GM21737 (cell line): ENCODE measurements at regions not wholly inside any gene's neighbourhood (a gene's known extent, or its start where the extent isn't known, plus 50 kb on each side); places are given as distances from the start of the nearest gene placed in this dataset.
A peak's percentile ranks its signal among the peaks of the same experiment; 100 is the strongest.
"Not testable (repeated sequence)": the region's sequence is repeated elsewhere in the genome, so short reads cannot be mapped to it uniquely, and the experiment has no call there.

Experiments
- ATAC-seq: cut with Tn5 transposase; IDR thresholded peaks from one replicate; pipeline ENCODE4 v1.9.1; 2021; ENCODE audit warnings: mild to moderate bottlenecking, moderate library complexity; ENCODE audit not compliant: unreplicated experiment

- no peak for ATAC-seq
Measured at GRCh38 chr15:20369500-20369899, 172.1 kb downstream of the GOLGA6L6 start.

DNA sequence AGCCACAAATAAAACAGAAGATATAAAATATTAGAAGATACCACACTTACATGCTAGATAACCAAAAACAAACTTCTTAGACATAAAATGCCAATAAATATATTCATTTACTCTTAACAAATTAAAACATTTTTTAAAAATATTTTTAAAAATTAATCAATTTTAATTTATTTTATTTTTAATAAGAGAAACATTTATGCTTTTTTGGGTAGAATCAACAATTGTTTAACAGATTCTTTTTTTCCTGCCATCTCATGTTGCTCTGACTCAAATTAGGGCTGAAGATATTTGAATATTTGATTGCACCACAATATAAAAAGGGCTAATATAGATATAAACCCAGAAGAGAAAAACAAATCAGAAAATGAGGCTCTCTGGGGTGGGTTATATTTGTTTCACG, 172.6 kb downstream of the GOLGA6L6 start:
- no peak for ATAC-seq

DNA sequence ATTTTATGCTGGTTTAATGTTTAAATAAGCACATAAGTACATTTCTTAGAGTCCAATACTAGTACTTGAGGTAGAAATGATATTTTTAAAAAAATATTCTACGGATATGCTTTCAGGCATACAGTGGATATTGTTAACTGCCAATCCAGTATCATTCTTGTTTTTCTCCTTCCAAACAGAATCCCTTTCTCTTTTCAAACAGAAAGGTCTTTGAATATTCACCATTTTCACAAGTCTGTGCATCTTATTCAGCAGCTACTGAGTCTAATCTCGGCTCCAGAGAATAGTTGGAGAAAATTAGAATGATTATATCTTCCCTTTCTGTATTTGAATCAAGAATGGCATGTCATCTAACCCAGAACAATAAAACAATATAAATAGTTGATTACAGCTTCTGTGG, 174.5 kb downstream of the GOLGA6L6 start:
- ATAC-seq = no peak

DNA sequence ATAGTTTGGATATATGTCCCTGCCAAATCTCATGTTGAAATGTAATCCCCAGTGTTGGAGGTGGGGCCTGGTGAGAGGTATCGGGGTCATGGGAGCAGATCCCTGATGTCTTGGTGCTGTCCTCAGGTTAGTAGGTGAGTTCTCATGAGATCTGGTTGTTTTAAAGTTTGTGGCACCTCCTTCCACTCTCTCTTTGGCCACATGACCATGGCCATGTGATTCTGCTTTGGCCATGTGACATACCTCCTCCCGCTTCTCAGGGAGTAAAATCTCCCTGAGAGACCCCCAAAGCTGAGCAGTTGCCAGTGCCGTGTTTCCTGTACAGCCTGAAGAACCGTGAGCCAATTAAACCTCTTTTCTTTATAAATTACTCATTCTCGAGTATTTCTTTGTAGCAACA, 178.0 kb downstream of the GOLGA6L6 start:
- ATAC-seq = not testable (repeated sequence)

- ATAC-seq = no peak
Measured at GRCh38 chr15:20361091-20361490, 180.5 kb downstream of the GOLGA6L6 start.

GRCh38 chr15:20358779-20359414, 182.7 kb downstream of the GOLGA6L6 start:
- no peak for ATAC-seq

- ATAC-seq = no peak
Measured at GRCh38 chr15:20358066-20358778, 183.4 kb downstream of the GOLGA6L6 start.

DNA sequence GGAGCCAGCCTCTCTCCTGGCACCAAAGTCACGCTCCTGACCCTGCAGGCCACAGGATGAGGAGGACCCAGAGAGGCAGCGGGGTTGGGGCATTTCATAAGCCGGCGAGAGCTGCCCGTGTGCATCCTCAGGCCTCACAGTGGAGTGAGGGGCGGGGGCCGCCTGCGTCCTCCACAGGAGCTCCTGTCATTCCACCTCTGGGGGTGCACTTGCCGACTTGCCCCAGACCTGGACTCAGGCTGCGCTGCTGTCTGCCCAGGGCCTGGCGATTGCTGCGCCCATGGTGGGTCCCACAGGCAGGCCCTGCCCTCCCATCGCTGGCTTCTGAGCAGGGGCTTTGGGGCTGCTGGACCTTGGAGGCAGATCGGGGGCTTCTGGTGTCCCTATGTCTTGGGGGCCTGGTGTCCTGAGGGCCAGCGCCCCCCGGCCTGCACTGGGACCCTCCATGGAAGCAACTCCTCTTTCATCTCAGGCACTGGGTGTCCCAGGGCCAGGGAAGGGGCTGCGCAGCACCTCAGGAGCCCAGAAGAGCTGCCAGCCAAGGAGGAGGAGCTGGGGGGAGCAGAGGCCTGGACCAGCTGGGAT, 184.0 kb downstream of the GOLGA6L6 start:
- no peak for ATAC-seq

DNA sequence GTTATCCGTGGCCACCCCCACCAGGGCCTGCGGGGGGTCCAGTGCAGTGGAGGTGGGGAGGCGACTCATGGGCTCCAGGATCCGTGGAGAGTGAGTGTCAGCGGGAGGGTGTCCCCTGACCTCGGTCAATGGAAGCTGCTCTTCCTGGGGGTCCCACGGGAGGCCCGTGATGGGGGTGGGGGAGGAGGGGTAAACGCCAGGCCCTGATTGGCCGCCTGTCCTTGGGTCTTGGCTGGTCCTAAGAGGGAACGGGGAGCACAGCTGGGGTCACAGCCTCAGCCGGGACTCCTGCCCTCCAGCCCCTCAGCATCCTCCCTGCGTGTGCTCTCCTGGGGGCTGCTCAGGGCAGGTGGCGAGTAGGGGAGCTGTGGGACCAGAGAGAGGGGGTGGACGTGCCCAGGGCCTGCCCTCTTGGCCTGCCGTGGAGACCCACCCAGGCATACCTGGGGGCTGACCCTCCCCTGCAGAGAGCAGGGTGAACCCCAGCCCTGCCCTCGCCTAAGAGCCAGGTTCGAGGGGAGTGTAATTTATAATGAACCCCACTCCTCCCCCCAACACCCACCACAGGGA, 184.6 kb downstream of the GOLGA6L6 start:
- peak; percentile 3 for ATAC-seq

GRCh38 chr15:20356444-20356910, 185.1 kb downstream of the GOLGA6L6 start:
- ATAC-seq = peak; percentile 51

DNA sequence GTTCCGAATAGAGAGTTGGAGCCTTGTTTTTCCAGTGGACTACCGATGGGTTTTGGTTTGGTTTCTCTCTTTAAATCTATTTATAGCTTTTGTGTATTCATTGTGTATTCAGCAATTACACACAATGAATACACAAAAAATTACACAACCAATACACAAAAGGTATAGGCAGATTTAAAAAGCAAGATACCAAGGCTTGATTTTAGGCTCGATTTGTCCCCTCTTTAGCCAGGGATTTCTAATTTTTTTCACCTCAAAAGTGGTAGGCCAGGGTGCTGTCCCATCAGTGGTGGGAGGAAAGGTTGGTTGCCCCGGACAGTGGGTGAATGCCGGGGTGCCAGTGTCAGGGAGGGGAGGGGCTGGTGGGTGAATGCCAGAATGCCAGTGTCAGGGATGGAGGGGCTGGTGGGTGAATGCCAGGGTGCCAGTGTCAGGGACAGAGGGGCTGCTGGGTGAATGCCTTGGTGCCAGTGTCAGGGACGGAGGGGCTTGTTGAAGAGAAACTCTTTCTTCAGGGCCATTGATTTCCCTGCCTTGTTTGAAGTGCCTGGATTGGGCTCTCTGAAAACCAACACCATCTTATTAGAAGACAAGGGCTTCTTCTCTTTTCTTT, 186.2 kb downstream of the GOLGA6L6 start:
- no peak for ATAC-seq

GRCh38 chr15:20354884-20355223, 186.7 kb downstream of the GOLGA6L6 start:
- not testable (repeated sequence) for ATAC-seq

DNA sequence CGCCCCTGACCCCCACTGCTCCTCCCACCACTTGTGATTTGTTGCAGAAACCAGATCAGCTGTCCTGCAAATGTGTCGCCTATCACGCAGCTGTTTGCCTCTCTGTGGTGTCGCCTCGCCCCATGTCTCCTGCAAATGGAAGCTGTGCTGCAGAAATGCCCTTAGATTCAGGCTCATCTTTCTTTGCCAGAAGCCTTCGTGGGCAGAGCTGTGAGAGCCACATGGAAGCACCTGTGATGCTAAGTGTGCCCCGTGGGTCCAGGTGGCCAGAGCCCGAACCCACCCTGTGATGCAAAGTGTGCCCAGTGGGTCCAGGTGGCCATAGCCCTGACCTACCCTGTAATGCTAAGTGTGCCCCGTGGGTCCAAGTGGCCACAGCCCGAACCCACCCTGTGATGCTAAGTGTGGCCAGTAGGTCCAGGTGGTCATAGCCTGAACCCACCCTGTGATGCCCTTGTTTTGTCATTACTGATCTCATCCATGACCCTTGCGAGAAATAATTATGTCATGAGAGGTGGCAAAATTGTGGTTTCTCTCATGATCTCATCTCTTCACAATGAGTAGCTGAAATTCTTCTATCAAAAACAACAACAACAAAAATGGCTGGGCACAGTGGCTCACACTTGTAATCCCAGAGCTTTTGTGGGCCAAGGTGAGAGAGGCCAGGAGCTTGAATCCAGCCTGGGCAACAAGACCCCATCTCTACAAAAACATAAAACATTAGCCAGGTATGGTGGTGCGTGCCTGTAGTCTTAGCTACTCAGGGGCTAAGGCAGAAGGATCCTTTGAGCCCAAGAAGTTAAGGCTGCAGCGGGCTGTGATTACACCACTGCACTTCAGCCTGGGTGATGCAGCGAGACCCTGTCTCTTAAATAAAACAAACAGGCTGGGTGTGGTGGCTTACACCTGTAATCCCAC, 187.4 kb downstream of the GOLGA6L6 start:
- no peak for ATAC-seq

- ATAC-seq = no peak
Measured at GRCh38 chr15:20352241-20353200, 189.1 kb downstream of the GOLGA6L6 start.

- no peak for ATAC-seq
Measured at GRCh38 chr15:20351448-20351971, 190.1 kb downstream of the GOLGA6L6 start.

GRCh38 chr15:20349774-20350498, 191.7 kb downstream of the GOLGA6L6 start:
- ATAC-seq = no peak

DNA sequence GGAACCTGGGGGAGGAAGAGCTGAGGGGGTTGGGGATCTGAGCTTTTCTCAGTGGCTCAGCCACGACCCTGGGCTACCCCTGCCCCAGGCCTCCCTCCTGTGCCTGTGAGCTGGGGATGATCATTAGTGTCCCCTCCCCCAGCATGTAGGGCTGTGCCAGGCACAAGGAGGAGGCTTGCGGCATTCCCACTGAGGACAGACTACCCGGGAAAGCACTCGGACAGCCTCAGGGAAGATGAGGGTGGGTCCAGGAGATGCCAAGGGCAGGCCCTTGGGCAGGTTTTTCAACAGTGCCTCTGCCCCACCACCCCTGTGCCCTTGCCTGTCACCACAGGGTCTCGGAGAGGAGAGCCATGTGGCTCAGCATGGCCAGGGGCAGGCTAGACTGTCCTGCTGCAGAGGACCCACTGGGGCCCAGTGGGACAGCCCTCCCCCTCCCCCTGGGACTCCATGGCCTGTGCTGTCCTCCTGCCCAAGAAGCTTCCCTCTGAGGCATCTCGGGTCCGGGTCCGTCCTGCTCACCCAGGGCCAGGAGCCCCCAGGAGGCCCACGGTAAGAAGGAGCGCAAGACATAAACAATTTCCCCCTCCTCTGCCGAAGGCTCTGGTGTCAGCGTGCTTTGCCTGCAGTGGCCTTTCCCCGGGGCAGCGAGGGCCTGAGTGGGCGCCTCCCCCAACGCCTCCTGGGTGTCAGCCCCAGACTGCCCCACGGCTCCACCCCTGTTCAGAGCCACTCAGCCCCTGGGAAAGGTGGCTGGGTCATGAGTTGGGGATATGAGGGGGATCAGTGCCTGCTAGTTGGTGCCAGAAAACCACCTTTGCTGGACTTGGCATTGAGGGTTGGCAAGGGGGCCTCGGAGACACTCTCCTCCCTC, 192.5 kb downstream of the GOLGA6L6 start:
- no peak for ATAC-seq
